SK-N-MC (cell line): ENCODE measurements at regions not wholly inside any gene's neighbourhood (a gene's known extent, or its start where the extent isn't known, plus 50 kb on each side); places are given as distances from the start of the nearest gene placed in this dataset.

Experiments
- DNase-seq: peaks from one replicate; pipeline ENCODE4 v3.0.0-alpha.2; 2011; ENCODE audit warnings: low read depth, low spot score
- H3K27ac ChIP-seq: fragments of 200-600 bp; sonication (generic); 2 replicates; pipeline ENCODE4 v1.5.1; 2016; ENCODE audit warnings: mixed run types
- H3K36me3 ChIP-seq: fragments of 200-600 bp; sonication (generic); 2 replicates; pipeline ENCODE4 v1.6.1; 2017; ENCODE audit warnings: antibody characterized with exemption, low read length, mixed read lengths; ENCODE audit not compliant: insufficient read depth
- H3K4me3 ChIP-seq: fragments of 200-600 bp; sonication (generic); 2 replicates; pipeline ENCODE4 v1.5.1; 2016
- H3K9ac ChIP-seq: fragments of 200-600 bp; sonication (generic); 2 replicates; pipeline ENCODE4 v1.8.0; 2017; ENCODE audit warnings: mixed run types, mixed read lengths; ENCODE audit not compliant: insufficient read length
- H3K9me3 ChIP-seq: fragments of 200-600 bp; sonication (generic); 2 replicates; pipeline ENCODE4 v1.6.1; 2017; ENCODE audit warnings: low read depth, mild to moderate bottlenecking, antibody characterized with exemption, low read length, moderate library complexity, mixed read lengths
- EZH2 ChIP-seq: fragments of 200-600 bp; sonication (generic); IDR thresholded peaks from one replicate; pipeline ENCODE4 v1.6.1; 2017; ENCODE audit warnings: antibody characterized with exemption
- FOXP2 ChIP-seq: optimal IDR thresholded peaks from 2 replicates; pipeline ENCODE3; 2011; ENCODE audit warnings: mild to moderate bottlenecking, moderate library complexity; ENCODE audit not compliant: insufficient read depth; ENCODE audit errors: extremely low read length, control extremely low read depth
- POLR2AphosphoS5 ChIP-seq: IDR thresholded peaks from 2 replicates; pipeline ENCODE4 v1.6.1; 2012; ENCODE audit warnings: mild to moderate bottlenecking, low read depth, low read length, borderline replicate concordance

DNA sequence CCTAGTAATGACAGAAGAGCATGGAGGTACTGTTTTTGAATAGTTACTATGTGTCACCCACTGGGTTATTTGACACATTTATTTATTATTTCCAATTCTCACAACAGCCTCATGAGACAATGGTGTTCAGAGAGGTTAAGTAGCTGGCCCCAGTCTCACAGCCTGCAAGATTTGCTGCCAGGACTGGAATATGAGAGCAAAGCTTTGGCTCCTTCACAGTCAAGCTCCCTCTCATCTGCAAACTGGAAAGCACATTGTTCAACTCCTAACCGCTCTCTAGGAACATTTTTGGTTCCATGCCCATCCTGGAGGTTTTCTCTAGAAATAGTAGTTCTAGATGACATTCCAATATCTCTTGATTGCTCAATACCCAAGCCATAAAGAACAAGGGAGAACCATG, 75.5 kb upstream of the CXCL12 start:
- Histone ChIP-seq H3K4me3 (no peak overlapping the region), H3K9me3 (no peaks in the 10 kb centered on the region), H3K36me3 (no peaks in the 10 kb centered on the region), H3K9ac (no peak overlapping the region), H3K27ac (no peak overlapping the region)
- DNase-seq = no peak
- no peak for TF ChIP-seq FOXP2
- no peak for TF ChIP-seq EZH2
- TF ChIP-seq POLR2AphosphoS5 = no peak

- no peak overlapping the region for H3K9ac ChIP-seq
- no peaks in the 10 kb centered on the region for H3K36me3 ChIP-seq
- no peak overlapping the region for H3K4me3 ChIP-seq
- no peaks in the 10 kb centered on the region for H3K9me3 ChIP-seq
- no peak for DNase-seq
- no peak for TF ChIP-seq EZH2
- TF ChIP-seq POLR2AphosphoS5 = no peak
- no peak for TF ChIP-seq FOXP2
- no peak overlapping the region for H3K27ac ChIP-seq
Observed at GRCh38 chr10:44462338-44462914, 77.5 kb upstream of the CXCL12 start.

DNA sequence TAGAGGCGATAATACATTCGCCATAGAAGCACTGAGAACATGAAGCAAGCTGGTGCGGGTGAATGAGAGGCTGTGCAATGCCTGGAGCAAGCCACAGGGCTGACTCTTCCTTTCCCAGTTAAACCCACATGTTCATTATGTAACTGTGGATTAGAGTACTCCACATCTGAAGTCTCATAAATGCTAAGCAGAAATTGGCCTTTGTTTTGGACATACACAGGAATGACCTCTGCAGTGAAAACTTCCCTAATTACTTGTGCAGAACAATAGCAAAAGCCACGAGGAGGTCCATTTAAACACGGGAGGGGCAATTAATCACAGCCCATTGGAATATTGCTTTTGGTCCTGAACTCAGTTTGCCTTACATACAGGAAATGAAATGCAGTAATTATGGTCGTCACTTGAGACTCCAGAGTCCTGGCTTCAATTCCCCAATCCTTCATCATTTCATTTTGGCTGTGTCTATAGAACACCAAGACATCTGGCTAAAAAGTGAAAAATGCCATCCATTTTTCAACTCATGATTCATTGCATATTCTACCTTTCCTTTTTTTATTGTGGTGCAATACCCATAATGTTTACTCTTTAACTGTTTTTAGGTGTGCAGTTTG, 78.7 kb upstream of the CXCL12 start:
- no peaks in the 10 kb centered on the region for H3K36me3 ChIP-seq
- no peak overlapping the region for H3K9ac ChIP-seq
- no peak overlapping the region for H3K27ac ChIP-seq
- DNase-seq = peak; percentile 5
- H3K4me3 ChIP-seq = peak overlapping the region; percentile 43; the same call in 1 of the 2 replicates
- TF ChIP-seq EZH2 = no peak
- no peak for TF ChIP-seq FOXP2
- no peak for TF ChIP-seq POLR2AphosphoS5
- H3K9me3 ChIP-seq = no peaks in the 10 kb centered on the region

DNA sequence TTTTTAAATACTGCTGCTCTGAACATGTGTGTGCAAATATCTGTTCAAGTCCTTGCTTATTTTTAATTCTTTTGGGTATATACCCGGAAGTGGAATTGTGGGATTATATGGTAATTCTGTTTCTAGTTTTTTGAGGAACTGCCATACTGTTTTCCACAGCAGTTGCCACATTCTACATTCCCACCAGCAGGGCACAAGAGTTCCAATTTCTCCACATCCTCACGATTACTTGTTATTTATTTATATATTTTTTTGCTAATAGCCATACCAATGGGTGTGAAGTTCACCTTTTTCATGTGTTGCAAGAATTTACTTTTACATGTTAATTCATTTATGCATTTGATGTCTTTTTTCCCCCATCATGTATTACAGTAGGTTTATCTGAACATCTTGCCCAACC, 79.6 kb upstream of the CXCL12 start:
- Histone ChIP-seq H3K9me3 (no peaks in the 10 kb centered on the region), H3K27ac (no peak overlapping the region), H3K4me3 (no peak overlapping the region), H3K36me3 (no peaks in the 10 kb centered on the region), H3K9ac (no peak overlapping the region)
- TF ChIP-seq EZH2 (no peak), POLR2AphosphoS5 (no peak)
- no peak for DNase-seq

- no peaks in the 10 kb centered on the region for H3K36me3 ChIP-seq
- no peak overlapping the region for H3K9ac ChIP-seq
- no peak overlapping the region for H3K4me3 ChIP-seq
- no peak overlapping the region for H3K27ac ChIP-seq
- DNase-seq = no peak
- no peak for TF ChIP-seq FOXP2
- H3K9me3 ChIP-seq = no peaks in the 10 kb centered on the region
Observed at GRCh38 chr10:44465401-44466115, 80.7 kb upstream of the CXCL12 start.

DNA sequence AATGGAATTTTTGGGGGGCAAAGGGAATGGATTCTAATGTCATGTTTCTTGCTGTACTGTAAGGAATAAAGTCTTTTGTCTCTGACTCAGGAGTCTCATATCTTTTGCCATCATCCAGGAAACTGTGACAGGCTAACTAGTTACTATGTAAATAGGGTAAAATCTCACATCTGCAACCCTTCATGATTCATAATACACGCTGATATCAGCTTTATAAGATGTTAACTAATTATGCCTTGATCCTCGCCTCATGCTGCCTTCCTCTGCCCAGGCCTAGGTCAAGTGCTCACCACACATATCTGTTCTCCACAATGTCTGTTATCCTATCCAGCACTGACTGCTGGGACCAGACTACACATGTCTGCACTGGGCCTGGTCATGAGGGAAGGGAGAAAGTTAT, 81.3 kb upstream of the CXCL12 start:
- TF ChIP-seq EZH2 (no peak), POLR2AphosphoS5 (no peak), FOXP2 (no peak)
- Histone ChIP-seq H3K9ac (no peak overlapping the region), H3K36me3 (no peaks in the 10 kb centered on the region), H3K27ac (no peak overlapping the region), H3K9me3 (no peaks in the 10 kb centered on the region), H3K4me3 (no peak overlapping the region)
- no peak for DNase-seq

DNA sequence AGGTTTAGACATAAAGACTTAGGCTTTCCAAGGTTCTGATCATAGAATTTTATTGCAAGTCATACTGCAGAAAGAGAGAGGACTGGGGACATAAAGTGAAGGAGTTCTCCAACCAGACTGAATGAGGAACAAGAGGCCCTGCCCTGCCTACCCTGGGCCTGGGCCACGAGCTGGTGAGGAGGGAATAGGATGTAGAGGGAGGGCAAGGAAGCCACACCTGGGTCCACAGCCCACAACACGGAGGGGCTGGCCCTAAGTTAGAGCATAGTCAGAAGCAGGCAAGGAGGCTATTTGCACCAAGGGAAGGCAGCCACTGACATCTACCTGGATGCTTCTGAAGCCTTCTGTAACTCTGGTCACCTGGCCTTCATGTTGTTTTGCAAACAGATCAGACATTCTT, 82.2 kb upstream of the CXCL12 start:
- H3K36me3 ChIP-seq = no peaks in the 10 kb centered on the region
- H3K9ac ChIP-seq = no peak overlapping the region
- TF ChIP-seq POLR2AphosphoS5 (no peak), FOXP2 (no peak), EZH2 (no peak)
- no peak for DNase-seq
- H3K27ac ChIP-seq = no peak overlapping the region
- no peaks in the 10 kb centered on the region for H3K9me3 ChIP-seq
- H3K4me3 ChIP-seq = no peak overlapping the region

- no peak for TF ChIP-seq POLR2AphosphoS5
- TF ChIP-seq EZH2 = no peak
- H3K36me3 ChIP-seq = no peaks in the 10 kb centered on the region
- DNase-seq = no peak
- no peak overlapping the region for H3K4me3 ChIP-seq
- no peak overlapping the region for H3K27ac ChIP-seq
- no peaks in the 10 kb centered on the region for H3K9me3 ChIP-seq
- no peak overlapping the region for H3K9ac ChIP-seq
Observed at GRCh38 chr10:44467900-44468299, 83.0 kb upstream of the CXCL12 start.

DNA sequence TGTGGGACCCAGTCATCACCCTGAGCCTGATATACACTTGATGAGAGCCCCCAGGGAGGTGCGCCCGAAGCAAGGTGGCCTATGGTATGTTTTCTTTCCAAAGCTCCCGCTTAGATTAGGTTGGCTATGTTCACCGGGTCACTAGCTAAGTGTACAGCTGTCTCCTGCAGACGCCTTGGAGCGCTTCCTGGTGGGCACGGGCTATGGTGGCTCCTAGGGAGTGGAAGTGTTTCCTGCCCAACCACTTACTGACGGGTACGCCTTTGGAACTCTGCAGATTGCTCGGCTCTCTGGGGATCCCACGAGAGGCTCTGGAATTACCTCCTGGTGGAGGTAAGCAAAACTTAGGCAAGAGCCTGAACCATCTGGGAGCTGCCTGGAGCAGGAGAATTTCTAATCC, 83.6 kb upstream of the CXCL12 start:
- DNase-seq = no peak
- Histone ChIP-seq H3K27ac (no peak overlapping the region), H3K9ac (no peak overlapping the region), H3K4me3 (no peak overlapping the region), H3K36me3 (no peaks in the 10 kb centered on the region), H3K9me3 (no peaks in the 10 kb centered on the region)
- TF ChIP-seq EZH2 (no peak), FOXP2 (no peak)
